Spleen (tissue), 7 donors: ENCODE measurements at regions not wholly inside any gene's neighbourhood (a gene's known extent, or its start where the extent isn't known, plus 50 kb on each side); places are given as distances from the start of the nearest gene placed in this dataset.
"Not testable (repeated sequence)": the region's sequence is repeated elsewhere in the genome, so short reads cannot be mapped to it uniquely, and the experiment has no call there.

Experiments used
- CTCF ChIP-seq, 11 experiments: fragments of 200-600 bp in 7 of 11; fragments of 450-650 bp in 4 of 11; sonication (generic) in 4 of 11; IDR thresholded peaks in 8 of 11; conservative IDR thresholded peaks in 3 of 11; 1 replicate in 7 of 11; 2 replicates in 4 of 11; pipeline versions ENCODE4 v1.4.0 to v1.8.0; 2016 to 2021; ENCODE audit warnings: antibody characterized with exemption in 11 of 11, inconsistent platforms in 4 of 11, mild to moderate bottlenecking in 1 of 11
- POLR2AphosphoS5 ChIP-seq, 3 donors: sonication (generic); formaldehyde crosslinking; IDR thresholded peaks; one replicate each; pipeline ENCODE4 v1.5.1; 2017; ENCODE audit warnings: antibody characterized with exemption in 3 of 3
- donor health status: DM: no; HTN: no; CAD: no; lungs with moderate emphysema.
- donor health status: DM: no; HTN: no; CAD: no.
- donor health status: DM: no; HTN: no; CAD: no.

GRCh38 chr2:88986721-88987330 is 295.4 kb downstream of the RPIA start:
- not testable (repeated sequence) for TF ChIP-seq CTCF (IDR thresholded peaks at IDR 0.05 in 8 of 11, conservative IDR thresholded peaks at IDR 0.05 in 3 of 11); POLR2AphosphoS5 (IDR thresholded peaks at IDR 0.05)
